ENCODE measurements at regions not wholly inside any gene's neighbourhood (a gene's known extent, or its start where the extent isn't known, plus 50 kb on each side); places are given as distances from the start of the nearest gene placed in this dataset.

DNA sequence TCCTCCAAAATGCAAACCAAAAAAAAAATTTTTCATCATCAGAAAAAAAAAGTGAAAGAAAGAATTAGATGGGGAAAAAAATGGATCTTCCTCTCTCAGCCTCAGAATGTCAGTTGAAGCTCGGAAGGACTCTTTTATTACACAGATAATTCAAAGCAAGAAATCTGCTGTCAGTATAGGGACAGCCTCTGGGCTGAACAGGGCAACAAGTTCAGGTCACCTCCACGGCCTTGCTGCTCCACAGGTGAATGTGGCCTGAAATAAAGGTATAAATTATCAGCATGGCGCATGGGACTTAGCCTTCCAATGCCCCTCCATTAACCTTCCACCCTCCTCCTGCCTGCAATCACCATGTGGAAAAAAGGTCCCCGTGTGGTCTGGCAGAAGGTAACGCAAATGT, 316.8 kb upstream of the POU3F3 start:
- Histone ChIP-seq H3K23me2 (ENCODE audit: low read depth, low read length) (no peaks in the 10 kb centered on the region), H4K8ac (ENCODE audit: extremely low read depth, insufficient read depth, low read length) (no peak overlapping the region), H3K79me1 (ENCODE audit: low read depth, low read length) (no peaks in the 10 kb centered on the region; the same call in 1 of the 2 replicates), H3K18ac (ENCODE audit: extremely low read depth, low read length) (no peak overlapping the region), H3K14ac (ENCODE audit: insufficient read length) (no peak overlapping the region), H2AFZ (ENCODE audit: low read length) (no peak overlapping the region), H3K9me3 (ENCODE audit: insufficient read depth in 2 of 2, low read depth in 1 of 2, low read length in 1 of 2) (no peaks in the 10 kb centered on the region), H3K4me3 (ENCODE audit: extremely low read depth in 1 of 4, insufficient read depth in 2 of 4, low read depth in 3 of 4, low read length in 4 of 4) (no peak overlapping the region), H2BK120ac (replicated peaks; ENCODE audit: low read depth, low read length) (no peak overlapping the region), H4K20me1 (replicated peaks in 1 of 2; ENCODE audit: control insufficient read depth in 1 of 2, insufficient read depth in 2 of 2, low read length in 2 of 2) (no peaks in the 10 kb centered on the region), H3K79me2 (ENCODE audit: control insufficient read depth in 1 of 2, insufficient read depth in 2 of 2, low read length in 2 of 2) (no peaks in the 10 kb centered on the region), H4K91ac (replicated peaks; ENCODE audit: insufficient read length, low read length) (no peak overlapping the region), H3K36me3 (ENCODE audit: control insufficient read depth in 2 of 4, insufficient read depth in 4 of 4, low read length in 3 of 4) (no peaks in the 10 kb centered on the region), H3K56ac (replicated peaks; ENCODE audit: insufficient read length, low read depth, low read length) (no peak overlapping the region), H2BK20ac (ENCODE audit: low read length) (no peak overlapping the region), H2BK12ac (ENCODE audit: low read depth, low read length) (no peak overlapping the region), H3K9ac (replicated peaks in 1 of 4; ENCODE audit: extremely low read depth in 1 of 4, low read depth in 3 of 4, low read length in 3 of 4) (no peak overlapping the region), H4K5ac (ENCODE audit: insufficient read length, low read depth, low read length) (no peak overlapping the region), H3K27ac (ENCODE audit: low read depth, low read length) (no peak overlapping the region), H2BK5ac (ENCODE audit: low read depth, low read length) (no peak overlapping the region), H3K23ac (ENCODE audit: insufficient read length) (no peak overlapping the region), H3K4me1 (replicated peaks in 1 of 4; ENCODE audit: control insufficient read depth in 3 of 4, insufficient read depth in 4 of 4, low read length in 3 of 4) (no peaks in the 10 kb centered on the region), H2AK5ac (ENCODE audit: low read depth, low read length) (no peak overlapping the region), H3K27me3 (replicated peaks in 1 of 4; ENCODE audit: control insufficient read depth in 3 of 4, extremely low read depth in 1 of 4, insufficient read depth in 3 of 4, low read length in 3 of 4) (no peaks in the 10 kb centered on the region), H2BK15ac (ENCODE audit: low read length) (no peak overlapping the region), H3K4ac (replicated peaks; ENCODE audit: insufficient read length, low read depth, low read length) (no peak overlapping the region), H3K4me2 (ENCODE audit: insufficient read depth in 1 of 2, low read depth in 2 of 2, low read length in 2 of 2) (no peak overlapping the region)
- ChIA-PET CTCF (ENCODE audit: partially characterized antibody) (interaction anchor here (0.7 to 0.8 kb wide), 3 partner anchors 15 to 40 kb away, joined by 3 read pairs; no protein-coding TSS in a partner anchor), POLR2A (ENCODE audit: partially characterized antibody) (no interaction called here)
- DNase-seq (ENCODE audit: low read depth in 1 of 2, low spot score in 2 of 2) (no peak), FAIRE-seq (no peak)
- TF ChIP-seq RFX5 (IDR thresholded peaks at IDR 0.05; ENCODE audit: borderline replicate concordance, low read depth, low read length) (no peak), PHF8 (conservative IDR thresholded peaks at IDR 0.05; ENCODE audit: low read depth, low read length) (no peak), SUZ12 (IDR thresholded peaks at IDR 0.05; ENCODE audit: low read length) (no peak), KDM4A (IDR thresholded peaks at IDR 0.05; ENCODE audit: low read depth, low read length, severe bottlenecking) (no peak), RBBP5 (IDR thresholded peaks at IDR 0.05; ENCODE audit: borderline replicate concordance, low read depth, low read length) (no peak), GTF2F1 (IDR thresholded peaks at IDR 0.05; ENCODE audit: borderline replicate concordance, low read depth, low read length) (no peak), TCF12 (IDR thresholded peaks at IDR 0.05; ENCODE audit: low read depth, low read length) (no peak), CBX8 (IDR thresholded peaks at IDR 0.05; ENCODE audit: borderline replicate concordance, low read depth, low read length) (no peak)
- TF ChIP-seq, protein P1, sequence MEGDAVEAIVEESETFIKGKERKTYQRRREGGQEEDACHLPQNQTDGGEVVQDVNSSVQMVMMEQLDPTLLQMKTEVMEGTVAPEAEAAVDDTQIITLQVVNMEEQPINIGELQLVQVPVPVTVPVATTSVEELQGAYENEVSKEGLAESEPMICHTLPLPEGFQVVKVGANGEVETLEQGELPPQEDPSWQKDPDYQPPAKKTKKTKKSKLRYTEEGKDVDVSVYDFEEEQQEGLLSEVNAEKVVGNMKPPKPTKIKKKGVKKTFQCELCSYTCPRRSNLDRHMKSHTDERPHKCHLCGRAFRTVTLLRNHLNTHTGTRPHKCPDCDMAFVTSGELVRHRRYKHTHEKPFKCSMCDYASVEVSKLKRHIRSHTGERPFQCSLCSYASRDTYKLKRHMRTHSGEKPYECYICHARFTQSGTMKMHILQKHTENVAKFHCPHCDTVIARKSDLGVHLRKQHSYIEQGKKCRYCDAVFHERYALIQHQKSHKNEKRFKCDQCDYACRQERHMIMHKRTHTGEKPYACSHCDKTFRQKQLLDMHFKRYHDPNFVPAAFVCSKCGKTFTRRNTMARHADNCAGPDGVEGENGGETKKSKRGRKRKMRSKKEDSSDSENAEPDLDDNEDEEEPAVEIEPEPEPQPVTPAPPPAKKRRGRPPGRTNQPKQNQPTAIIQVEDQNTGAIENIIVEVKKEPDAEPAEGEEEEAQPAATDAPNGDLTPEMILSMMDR (IDR thresholded peaks at IDR 0.05; ENCODE audit: control extremely low read depth in 1 of 3, insufficient read depth in 1 of 3, low read depth in 1 of 3, low read length in 3 of 3): no peak
- 82% methylated on average over 5 of the region's 5 CpGs; no CpG with 5 or more reads in 1 of the 2 experiments for WGBS, 2 experiments (ENCODE audit: extremely low coverage in 1 of 2, insufficient coverage in 1 of 2, insufficient read length in 1 of 2, insufficient replicate concordance in 2 of 2, low coverage in 1 of 2, low lambda C conversion rate in 2 of 2, missing lambda C conversion rate in 1 of 2)

All from H1 (cell line).